NCI-H146 treated with DMSO at 0.1 percent for 48 hours (cell line): ENCODE measurements at regions not wholly inside any gene's neighbourhood (a gene's known extent, or its start where the extent isn't known, plus 50 kb on each side); places are given as distances from the start of the nearest gene placed in this dataset.

Experiments used
- DNase-seq: peaks from one replicate; lab custom pipeline; 2025; ENCODE audit not compliant: unreplicated experiment; lab: John Stamatoyannopoulos, UW

GRCh38 chr2:15040429-15041084, 408.0 kb downstream of the LRATD1 start:
- DNase-seq = no peak

- DNase-seq = peak; percentile 30
These were observed 408.9 kb downstream of the LRATD1 start for GRCh38 chr2:15041429-15041837.

DNA sequence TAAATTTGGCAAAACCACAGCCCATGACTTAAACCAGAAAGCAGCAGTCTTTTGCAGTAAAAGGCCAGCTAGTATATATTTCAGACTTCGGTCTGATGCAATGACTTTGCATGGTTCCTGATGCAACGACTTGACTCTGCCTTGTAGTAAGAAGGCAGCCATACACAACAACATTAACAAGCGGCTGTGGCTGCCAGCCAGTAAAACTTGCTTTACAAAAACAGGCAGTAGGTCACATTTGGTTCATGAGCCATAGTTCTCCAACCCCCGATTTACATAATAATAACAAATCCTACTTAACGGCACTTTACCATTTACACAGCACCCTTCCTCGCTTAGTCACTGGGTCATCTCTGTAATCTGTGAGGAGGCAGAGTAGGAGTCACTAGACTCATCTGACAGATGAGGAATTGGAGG, 410.3 kb downstream of the LRATD1 start:
- DNase-seq = no peak

DNA sequence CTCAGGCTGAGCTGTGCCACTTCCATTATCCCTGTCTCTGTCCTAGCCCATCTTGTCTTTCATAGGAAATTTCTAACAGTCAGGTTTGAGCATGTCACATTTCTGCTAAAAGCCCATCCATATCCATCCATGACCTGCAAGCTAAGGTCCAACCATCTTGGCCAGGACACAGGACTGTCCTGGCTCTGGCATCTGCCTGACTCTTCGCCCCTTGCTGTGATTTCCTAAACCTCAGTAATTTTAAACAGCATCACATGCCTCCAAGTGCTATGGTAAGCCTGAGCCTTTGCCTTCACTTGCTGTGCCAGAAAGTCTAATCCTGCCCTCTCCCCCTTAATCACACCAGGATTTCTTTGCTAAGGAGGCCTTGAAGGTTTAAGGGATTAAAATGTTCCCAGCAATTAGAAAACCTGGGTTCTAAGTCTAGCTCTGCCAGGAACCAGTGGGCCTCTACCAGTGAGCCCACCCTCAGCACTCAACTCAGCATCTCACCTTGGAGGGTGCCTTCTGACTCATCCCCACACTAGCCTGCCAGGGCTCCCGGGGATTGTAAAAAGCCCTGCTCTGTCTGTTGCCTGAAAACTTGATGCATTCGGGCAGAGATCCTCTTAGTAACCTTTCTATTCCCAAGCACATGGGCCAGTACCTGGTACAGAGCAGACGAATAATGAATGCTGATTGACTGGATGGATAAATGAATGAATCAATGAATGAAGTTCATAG, 411.0 kb downstream of the LRATD1 start:
- no peak for DNase-seq

DNA sequence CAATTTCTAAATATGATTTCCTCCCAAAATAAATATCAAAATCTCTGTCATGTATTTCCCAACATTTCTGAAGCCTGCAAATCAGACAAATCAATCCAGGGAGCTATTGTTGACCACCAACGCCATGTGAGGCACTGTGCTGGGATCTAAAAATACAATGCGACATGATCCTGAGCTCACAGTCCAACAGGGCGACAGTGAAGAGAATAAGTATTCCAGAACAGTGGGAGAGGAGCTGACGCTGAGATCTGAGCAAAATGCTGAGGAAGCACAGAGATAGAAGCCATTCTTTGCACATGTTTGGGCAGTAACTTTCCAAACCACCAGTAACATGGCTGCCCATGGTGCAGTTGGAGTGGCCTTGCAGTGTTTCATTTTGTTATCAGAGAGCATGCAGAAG, 412.5 kb downstream of the LRATD1 start:
- no peak for DNase-seq

DNA sequence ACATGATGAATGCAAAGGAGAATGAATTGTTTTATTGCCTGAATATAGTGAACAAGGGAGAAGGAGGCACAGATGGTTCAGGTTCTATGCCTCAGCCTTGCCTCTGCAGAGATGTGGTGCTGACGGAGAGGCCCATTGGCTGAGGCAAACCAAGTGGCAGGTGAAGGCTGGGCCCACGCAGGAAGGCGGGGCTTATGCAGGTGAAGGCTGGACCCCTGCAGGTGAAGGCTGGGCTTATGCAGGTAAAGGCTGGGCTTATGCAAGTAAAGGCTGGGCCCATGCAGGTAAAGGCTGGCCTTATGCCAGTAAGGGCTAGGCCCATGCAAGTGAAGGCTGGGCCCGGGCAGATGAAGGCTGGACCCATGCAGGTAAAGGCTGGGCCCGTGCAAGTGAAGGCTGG, 414.7 kb downstream of the LRATD1 start:
- no peak for DNase-seq

GRCh38 chr2:15048000-15048399, 415.5 kb downstream of the LRATD1 start:
- DNase-seq = peak; percentile 74

DNA sequence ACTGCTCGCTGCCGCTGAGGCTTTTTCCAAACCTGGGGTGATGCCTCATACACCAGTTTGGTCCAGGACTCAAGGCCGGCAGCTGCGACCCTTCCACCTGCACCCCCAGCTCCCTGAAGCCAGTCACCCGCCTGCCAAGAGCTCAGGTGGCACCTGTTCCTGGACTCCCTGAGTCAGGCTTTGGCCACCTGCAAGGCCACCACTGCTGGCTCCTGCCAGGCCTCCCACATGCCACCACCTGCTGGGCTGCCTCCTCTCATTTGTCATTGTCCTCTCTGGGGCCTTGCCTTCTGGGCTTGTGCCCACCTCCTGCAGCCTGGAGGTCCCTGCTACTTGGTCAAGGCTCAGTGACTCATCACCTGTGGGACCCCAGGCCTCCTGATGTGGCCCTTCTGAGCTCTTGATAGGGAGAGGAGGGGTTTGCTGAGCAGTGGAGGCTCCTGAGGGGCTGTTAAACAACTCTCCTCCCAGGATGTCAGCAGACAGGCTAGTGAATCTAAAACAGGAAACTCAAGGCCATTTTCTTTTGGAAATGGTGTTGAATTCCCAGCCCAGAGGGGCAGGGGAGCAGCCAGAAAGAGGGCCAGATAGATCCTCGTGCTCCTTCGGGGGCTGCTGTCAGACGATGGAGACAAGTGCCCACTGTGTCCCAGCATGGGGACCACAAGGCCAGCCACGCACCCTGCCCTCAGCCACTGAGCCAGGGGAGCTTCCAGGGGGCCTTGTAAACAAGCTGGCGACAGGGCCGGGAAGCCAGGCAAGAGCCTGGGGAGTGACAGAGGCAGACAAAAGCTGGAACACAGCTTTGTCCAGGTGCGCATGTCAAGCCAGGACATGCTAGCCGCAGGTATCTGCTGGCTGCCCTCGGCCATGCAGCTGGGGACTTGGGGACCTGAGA, 416.8 kb downstream of the LRATD1 start:
- DNase-seq = peak; percentile 83

DNA sequence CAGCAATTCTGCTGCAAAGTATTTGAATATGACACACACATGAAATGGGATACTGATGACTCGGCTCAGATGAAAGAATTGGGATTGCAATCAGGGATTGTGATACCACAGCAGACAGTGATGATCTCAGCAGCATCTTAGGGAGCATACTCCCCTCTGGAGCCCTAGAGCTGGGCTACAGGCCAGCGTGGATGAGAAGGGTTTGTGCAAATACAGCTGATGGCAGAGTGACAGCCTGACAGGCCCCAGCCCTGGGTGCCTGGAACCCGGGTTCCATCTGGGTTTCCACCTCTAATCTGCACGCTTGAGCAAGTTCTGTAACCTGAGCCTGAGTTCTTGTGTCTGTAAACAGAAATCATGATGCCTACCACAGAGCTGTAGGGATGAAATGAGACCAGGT, 418.0 kb downstream of the LRATD1 start:
- DNase-seq = peak; percentile 79

GRCh38 chr2:15053542-15053941, 421.0 kb downstream of the LRATD1 start:
- no peak for DNase-seq

DNA sequence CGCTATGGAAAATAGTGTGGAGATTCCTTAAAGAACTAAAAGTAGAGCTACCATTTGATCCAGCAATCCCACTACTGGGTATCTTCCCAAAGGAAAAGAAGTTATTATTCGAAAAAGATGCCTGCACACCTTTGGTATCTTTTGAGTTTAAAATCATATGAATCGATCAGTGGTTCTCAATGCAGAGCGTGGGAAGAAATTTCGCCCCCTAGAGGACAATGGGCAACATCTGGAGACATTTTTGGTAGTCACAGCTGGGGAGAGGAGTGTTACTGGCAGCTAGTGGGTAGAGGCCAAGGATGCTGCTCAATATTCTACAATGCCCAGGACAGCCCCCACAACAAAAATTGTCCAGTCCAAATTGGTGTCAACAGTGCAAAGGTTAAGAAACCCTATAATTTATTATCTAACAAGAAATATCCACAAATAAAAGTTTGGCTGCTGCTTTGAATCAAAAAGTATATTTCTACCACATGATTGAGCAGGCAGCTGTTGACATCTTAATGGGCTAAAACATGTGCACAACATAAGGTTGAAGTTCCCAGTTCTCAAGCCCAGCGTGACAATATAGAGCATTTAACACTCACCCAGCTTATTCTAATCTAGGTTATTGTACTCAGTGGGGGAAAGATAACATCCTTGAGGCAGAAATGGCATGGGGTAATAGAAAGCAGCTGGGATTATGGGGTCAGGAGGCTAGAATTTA, 425.7 kb downstream of the LRATD1 start:
- no peak for DNase-seq

GRCh38 chr2:15058721-15059157, 426.2 kb downstream of the LRATD1 start:
- DNase-seq = no peak

DNA sequence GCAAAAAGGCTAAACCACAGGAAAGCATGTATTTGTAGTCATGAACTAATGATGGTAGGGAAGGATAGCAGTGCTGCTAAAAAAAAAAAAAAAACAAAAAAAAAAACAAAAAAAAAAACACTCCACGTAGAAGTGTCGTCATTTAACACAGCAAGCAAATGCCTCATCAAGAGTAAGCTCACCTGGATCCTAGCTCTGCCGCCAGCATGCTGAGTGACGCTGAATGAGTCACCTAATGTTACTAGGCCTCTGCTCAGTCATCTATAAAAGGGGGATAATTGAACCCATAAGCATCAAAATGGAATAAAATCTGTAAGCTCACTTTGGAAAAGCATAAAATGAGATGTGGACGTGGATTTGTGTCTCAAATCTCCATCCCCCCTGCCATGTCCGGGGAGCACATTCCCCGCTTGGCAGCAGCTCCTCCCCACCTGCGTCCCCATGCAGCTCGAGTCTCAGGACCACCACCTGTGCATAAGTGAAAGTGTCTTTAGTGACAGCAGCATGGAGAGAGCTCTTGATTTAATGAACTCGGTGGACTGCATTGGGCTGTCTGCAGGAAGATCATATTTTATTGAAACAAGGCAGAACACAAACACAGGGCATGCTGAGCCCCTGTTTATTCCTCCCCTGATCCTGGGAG, 427.5 kb downstream of the LRATD1 start:
- DNase-seq = peak; percentile 61

GRCh38 chr2:15061268-15061667, 428.8 kb downstream of the LRATD1 start:
- DNase-seq = no peak

DNA sequence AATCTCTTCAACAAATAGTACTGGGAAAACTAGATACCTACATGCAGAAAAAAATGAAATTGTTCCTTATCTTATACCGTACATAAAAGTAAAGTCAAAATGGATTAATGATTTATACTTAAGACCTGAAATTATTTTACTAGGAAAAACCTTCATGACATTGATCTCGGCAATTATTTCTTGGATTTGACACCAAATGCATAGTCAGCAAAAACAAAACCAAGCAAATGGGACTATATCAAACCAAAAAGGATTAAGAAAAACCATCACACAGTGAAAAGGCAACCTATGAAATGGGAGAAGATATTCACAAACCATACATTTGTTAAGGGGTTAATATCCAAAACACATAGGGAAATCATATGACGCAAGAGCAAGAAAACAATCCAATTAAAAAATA, 433.6 kb downstream of the LRATD1 start:
- no peak for DNase-seq

- DNase-seq = no peak
These were observed 436.6 kb downstream of the LRATD1 start for GRCh38 chr2:15069149-15069548.

GRCh38 chr2:15072836-15073235, 440.3 kb downstream of the LRATD1 start:
- DNase-seq = no peak

DNA sequence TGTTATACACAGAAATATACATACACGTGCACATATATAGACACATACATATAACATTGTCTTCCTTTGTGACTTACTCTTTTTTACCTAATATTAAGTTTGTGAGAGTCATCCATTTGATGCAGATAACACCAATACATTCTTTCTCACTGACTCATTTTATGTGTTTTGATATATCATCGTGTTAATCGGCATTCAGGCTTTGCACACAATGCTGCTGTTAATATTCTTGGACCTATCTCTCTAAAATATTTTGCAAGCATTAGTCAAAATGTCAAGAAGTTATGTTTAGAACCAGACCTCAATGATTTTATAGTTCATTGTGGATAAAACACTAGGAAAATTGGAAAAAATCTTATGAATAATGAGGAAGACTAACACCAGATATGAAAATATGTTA, 441.1 kb downstream of the LRATD1 start:
- DNase-seq = no peak

DNA sequence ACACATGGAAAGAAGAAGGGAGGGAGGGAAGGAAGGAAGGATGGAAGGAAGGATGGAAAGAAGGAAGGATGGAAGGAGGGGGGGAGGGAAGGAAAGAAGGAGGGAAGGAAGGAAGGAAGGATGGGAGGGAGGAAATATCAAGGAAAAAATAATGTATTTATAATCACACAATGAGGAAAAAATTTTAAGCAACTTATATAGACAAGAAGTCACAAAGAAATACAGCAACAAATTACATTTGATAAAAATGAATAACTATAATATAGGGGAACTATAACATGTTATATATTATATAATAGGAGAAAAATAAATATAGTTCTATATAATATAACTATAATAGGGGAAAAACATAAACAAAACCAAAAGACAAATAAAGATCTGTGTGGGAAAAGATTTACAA, 441.8 kb downstream of the LRATD1 start:
- no peak for DNase-seq
